IMR-90 (cell line): ENCODE measurements at regions not wholly inside any gene's neighbourhood (a gene's known extent, or its start where the extent isn't known, plus 50 kb on each side); places are given as distances from the start of the nearest gene placed in this dataset.

Experiments
- ATAC-seq: fragments of 200-7000 bp; cut with Tn5 transposase; 2 replicates; pipeline ENCODE4 v1.9.1; 2020; ENCODE audit warnings: low read depth, mild to moderate bottlenecking, moderate library complexity
- BruUV-seq: library from RNA; stranded (reverse); fragments of 400-500 nt; replicated peaks from 2 replicates; lab custom pipeline; 2021; lab: Mats Ljungman, UMichigan
- CTCF ChIA-PET: fragments of 300-600 bp; formaldehyde crosslinking; extraction: SDS; loops from one replicate; lab custom pipeline; 2021; ENCODE audit warnings: antibody characterized with exemption; lab: Yijun Ruan, JAX
- POLR2A ChIA-PET: fragments of 300-600 bp; sonication (Branson Sonifier 250); formaldehyde crosslinking; loops from one replicate; lab custom pipeline; 2022; ENCODE audit warnings: antibody characterized with exemption; ENCODE audit not compliant: unreplicated experiment; lab: Charles Lee
- DNase-seq: peaks from one replicate; pipeline ENCODE4 v3.0.0; 2013
- H2AFZ ChIP-seq: replicated peaks from 2 replicates; pipeline ENCODE3; 2013; ENCODE audit warnings: low read length, mild to moderate bottlenecking; ENCODE audit not compliant: poor library complexity
- H2AK5ac ChIP-seq: 2 replicates; pipeline ENCODE4 v1.6.1; 2013; ENCODE audit warnings: low read depth, low read length, inconsistent platforms
- H2AK9ac ChIP-seq: replicated peaks from 2 replicates; pipeline ENCODE3; 2013; ENCODE audit warnings: mild to moderate bottlenecking, low read depth, low read length, moderate library complexity; ENCODE audit not compliant: poor library complexity
- H2BK120ac ChIP-seq: 2 replicates; pipeline ENCODE4 v1.6.1; 2013; ENCODE audit warnings: low read depth, low read length, inconsistent platforms
- H2BK15ac ChIP-seq: 3 replicates; pipeline ENCODE4 v1.6.1; 2013; ENCODE audit warnings: low read depth, low read length, inconsistent platforms
- H2BK20ac ChIP-seq: 2 replicates; pipeline ENCODE4 v1.6.1; 2013; ENCODE audit warnings: low read depth, mild to moderate bottlenecking, inconsistent platforms, low read length, moderate library complexity
- H2BK5ac ChIP-seq: 2 replicates; pipeline ENCODE4 v1.6.1; 2013; ENCODE audit warnings: mild to moderate bottlenecking, low read depth, low read length, inconsistent platforms; ENCODE audit not compliant: poor library complexity, severe bottlenecking
- H3K14ac ChIP-seq: replicated peaks from 2 replicates; pipeline ENCODE4 v1.6.1; 2013; ENCODE audit warnings: low read depth, low read length, inconsistent platforms
- H3K18ac ChIP-seq: 2 replicates; pipeline ENCODE4 v1.6.1; 2013; ENCODE audit warnings: low read depth, low read length, control low read depth
- H3K23ac ChIP-seq: 2 replicates; pipeline ENCODE4 v1.6.1; 2013; ENCODE audit warnings: low read depth, low read length, inconsistent platforms
- H3K27ac ChIP-seq: 2 replicates; pipeline ENCODE4 v1.5.1; 2013; ENCODE audit warnings: mild to moderate bottlenecking, control low read depth, low read length; ENCODE audit not compliant: insufficient read depth
- H3K27me3 ChIP-seq: 2 replicates; pipeline ENCODE4 v1.6.1; 2013; ENCODE audit warnings: low read length; ENCODE audit not compliant: control insufficient read depth, insufficient read depth
- H3K36me3 ChIP-seq: 2 replicates; pipeline ENCODE4 v1.6.1; 2013; ENCODE audit warnings: low read length, mixed read lengths; ENCODE audit not compliant: control insufficient read depth, insufficient read depth
- H3K4ac ChIP-seq: 2 replicates; pipeline ENCODE4 v1.6.1; 2013; ENCODE audit warnings: low read depth, low read length, inconsistent platforms
- H3K4me1 ChIP-seq: 2 replicates; pipeline ENCODE4 v1.6.1; 2013; ENCODE audit warnings: low read length, mixed read lengths; ENCODE audit not compliant: control insufficient read depth, insufficient read depth
- H3K4me2 ChIP-seq: 2 replicates; pipeline ENCODE4 v1.6.1; 2013; ENCODE audit warnings: low read depth, mild to moderate bottlenecking, control low read depth, low read length, moderate library complexity
- H3K4me3 ChIP-seq: 2 replicates; pipeline ENCODE4 v1.5.1; 2013; ENCODE audit warnings: low read depth, mild to moderate bottlenecking, control low read depth, low read length, moderate library complexity; ENCODE audit not compliant: insufficient read depth
- H3K56ac ChIP-seq: 2 replicates; pipeline ENCODE4 v1.6.1; 2013; ENCODE audit warnings: low read length, inconsistent platforms; ENCODE audit not compliant: insufficient read depth; ENCODE audit errors: extremely low read depth
- H3K79me1 ChIP-seq, 2 experiments: 2 replicates each; pipeline ENCODE4 v1.6.1; 2013; ENCODE audit warnings: low read length in 2 of 2, inconsistent platforms in 1 of 2, low read depth in 1 of 2
- H3K9ac ChIP-seq: 2 replicates; pipeline ENCODE4 v1.6.1; 2013; ENCODE audit warnings: low read depth, low read length, control low read depth
- H3K9me1 ChIP-seq: 2 replicates; pipeline ENCODE4 v1.6.1; 2013; ENCODE audit warnings: low read length, inconsistent platforms; ENCODE audit not compliant: insufficient read depth
- H3K9me3 ChIP-seq: 2 replicates; pipeline ENCODE4 v1.6.1; 2013; ENCODE audit warnings: low read length; ENCODE audit not compliant: control insufficient read depth, insufficient read depth
- H4K20me1 ChIP-seq: 2 replicates; pipeline ENCODE4 v1.6.1; 2013; ENCODE audit warnings: low read length, inconsistent platforms; ENCODE audit not compliant: insufficient read depth
- H4K5ac ChIP-seq: 2 replicates; pipeline ENCODE4 v1.6.1; 2013; ENCODE audit warnings: mild to moderate bottlenecking, low read depth, low read length, control low read depth
- H4K8ac ChIP-seq, 2 experiments: 2 replicates each; pipeline ENCODE4 v1.6.1; 2013; ENCODE audit warnings: low read depth in 2 of 2, low read length in 2 of 2, control low read depth in 1 of 2, inconsistent platforms in 1 of 2
- H4K91ac ChIP-seq: 2 replicates; pipeline ENCODE4 v1.6.1; 2013; ENCODE audit warnings: low read depth, low read length, inconsistent platforms; ENCODE audit not compliant: insufficient read depth
- BHLHE40 ChIP-seq: fragments of 150-350 bp; IDR thresholded peaks from 2 replicates; pipeline ENCODE4 v1.6.1; 2016; ENCODE audit warnings: mild to moderate bottlenecking, low read depth, low read length
- CEBPB ChIP-seq: IDR thresholded peaks from 2 replicates; pipeline ENCODE4 v1.6.1; 2012; ENCODE audit warnings: low read depth, low read length, improper control_type of control experiment
- CHD1 ChIP-seq: IDR thresholded peaks from 2 replicates; pipeline ENCODE4 v1.6.1; 2012; ENCODE audit warnings: low read depth, low read length, improper control_type of control experiment
- FOS ChIP-seq: fragments of 150-350 bp; IDR thresholded peaks from 2 replicates; pipeline ENCODE4 v1.6.1; 2016; ENCODE audit warnings: low read depth, low read length
- MAFK ChIP-seq: IDR thresholded peaks from 2 replicates; pipeline ENCODE4 v1.6.1; 2012; ENCODE audit warnings: low read depth, low read length, improper control_type of control experiment
- MAZ ChIP-seq: IDR thresholded peaks from 2 replicates; pipeline ENCODE4 v1.6.1; 2012; ENCODE audit warnings: low read depth, mild to moderate bottlenecking, low read length, improper control_type of control experiment, moderate library complexity, borderline replicate concordance
- MXI1 ChIP-seq: IDR thresholded peaks from 2 replicates; pipeline ENCODE4 v1.6.1; 2012; ENCODE audit warnings: low read depth, mild to moderate bottlenecking, low read length, moderate library complexity, borderline replicate concordance
- NFE2L2 ChIP-seq: fragments of 150-350 bp; IDR thresholded peaks from 2 replicates; pipeline ENCODE4 v1.6.1; 2016; ENCODE audit warnings: low read depth, mild to moderate bottlenecking, low read length
- POLR2A ChIP-seq: IDR thresholded peaks from 2 replicates; pipeline ENCODE4 v1.6.1; 2012; ENCODE audit warnings: mild to moderate bottlenecking, low read depth, low read length
- RAD21 ChIP-seq: IDR thresholded peaks from 2 replicates; pipeline ENCODE4 v1.6.1; 2012; ENCODE audit warnings: low read length, improper control_type of control experiment
- RCOR1 ChIP-seq: IDR thresholded peaks from 2 replicates; pipeline ENCODE4 v1.6.1; 2012; ENCODE audit warnings: mild to moderate bottlenecking, low read length, improper control_type of control experiment; ENCODE audit not compliant: insufficient replicate concordance
- RFX5 ChIP-seq: IDR thresholded peaks from 2 replicates; pipeline ENCODE4 v1.8.0; 2012; ENCODE audit warnings: low read depth, mild to moderate bottlenecking, low read length, moderate library complexity
- SMC3 ChIP-seq: fragments of 150-350 bp; IDR thresholded peaks from 2 replicates; pipeline ENCODE4 v1.6.1; 2016; ENCODE audit warnings: low read depth, mild to moderate bottlenecking, antibody characterized with exemption, low read length, moderate library complexity
- WGBS, 2 experiments: methylation state at CpG; one replicate each; pipeline versions ENCODE4 v1.1.5 to v1.1.7; 2013; ENCODE audit warnings: missing lambda C conversion rate in 2 of 2; ENCODE audit not compliant: insufficient read length in 1 of 2; ENCODE audit errors: extremely low coverage in 2 of 2; 5-methylcytosine and 5-hydroxymethylcytosine counted together
- dilution Hi-C: fragments of 300-500 bp; cut with HindIII; formaldehyde crosslinking; loops from one replicate; pipeline ENCODE4 v1.14.3; 2018; ENCODE audit warnings: low sequenced_read_pairs; ENCODE audit not compliant: unreplicated experiment
- in situ Hi-C: fragments of 300-500 bp; cut with MboI; formaldehyde crosslinking; loops from 3 replicates; pipeline ENCODE4 v1.14.3; 2019; ENCODE audit warnings: low sequenced_read_pairs, inconsistent platforms, mixed read lengths
- intact Hi-C: fragments of 100-400 bp; cut with micrococcal nuclease; formaldehyde crosslinking; loops from 2 replicates; pipeline ENCODE4 v1.10.0; 2022
- TF ChIP-seq, protein P1 (sequence below): fragments of 150-350 bp; IDR thresholded peaks from 2 replicates; pipeline ENCODE4 v1.6.1; 2017; ENCODE audit warnings: mild to moderate bottlenecking, antibody characterized with exemption, low read length, low read depth
- TF ChIP-seq, protein P2 (sequence below): conservative IDR thresholded peaks from 2 replicates; pipeline ENCODE4 v1.5.1; 2012; ENCODE audit warnings: mild to moderate bottlenecking, low read depth, low read length, improper control_type of control experiment

DNA sequence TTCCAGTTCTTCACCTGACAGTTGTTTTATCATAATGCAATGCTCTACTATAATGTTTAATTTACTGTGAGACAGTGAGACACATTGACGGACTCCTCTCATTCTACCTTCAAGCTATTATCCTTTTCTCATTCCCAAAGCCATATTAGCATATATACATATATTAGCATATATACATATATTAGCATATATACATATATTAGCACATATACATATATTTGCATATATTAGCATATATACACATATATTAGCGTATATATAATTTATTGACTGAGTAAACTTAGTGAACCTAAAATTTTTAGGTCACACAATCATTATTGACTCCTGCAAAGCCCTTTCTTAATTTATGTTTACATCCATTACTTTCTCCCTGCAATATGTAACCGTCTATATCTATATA lies 555.0 kb upstream of the ADGRB3 start:
- no TSS peak for BruUV-seq
- Histone ChIP-seq H3K4me2 (no peak overlapping the region), H2AFZ (no peak overlapping the region), H3K79me1 (no peaks in the 10 kb centered on the region), H2AK5ac (no peak overlapping the region), H2BK20ac (no peak overlapping the region), H3K27ac (no peak overlapping the region), H3K9me3 (no peaks in the 10 kb centered on the region), H2AK9ac (no peak overlapping the region), H3K27me3 (no peaks in the 10 kb centered on the region), H3K4ac (no peak overlapping the region), H3K4me3 (no peak overlapping the region), H3K36me3 (no peaks in the 10 kb centered on the region), H3K56ac (no peak overlapping the region), H2BK5ac (no peak overlapping the region), H3K4me1 (no peaks in the 10 kb centered on the region), H4K5ac (no peak overlapping the region), H3K9ac (no peak overlapping the region), H2BK15ac (no peak overlapping the region), H4K91ac (no peak overlapping the region), H2BK120ac (no peak overlapping the region), H4K20me1 (no peaks in the 10 kb centered on the region), H3K18ac (no peak overlapping the region), H3K14ac (no peak overlapping the region), H3K9me1 (no peaks in the 10 kb centered on the region), H3K23ac (no peak overlapping the region), H4K8ac (no peak overlapping the region)
- no CpG with 5 or more reads among the region's 3 CpGs for whole genome bisulfite sequencing, 2 experiments
- intact Hi-C loops (no loop called here), dilution Hi-C loops (no loop called here), in situ Hi-C loops (no loop called here)
- CTCF ChIA-PET = no interaction called here
- DNase-seq (no peak), ATAC-seq (no peak)
- POLR2A ChIA-PET = no interaction called here
- no peak for TF ChIP-seq RFX5
- TF ChIP-seq RAD21 = no peak
- no peak for TF ChIP-seq MAZ
- no peak for TF ChIP-seq MXI1
- no peak for TF ChIP-seq CHD1
- TF ChIP-seq POLR2A = no peak
- TF ChIP-seq NFE2L2 = no peak
- TF ChIP-seq, protein P1, sequence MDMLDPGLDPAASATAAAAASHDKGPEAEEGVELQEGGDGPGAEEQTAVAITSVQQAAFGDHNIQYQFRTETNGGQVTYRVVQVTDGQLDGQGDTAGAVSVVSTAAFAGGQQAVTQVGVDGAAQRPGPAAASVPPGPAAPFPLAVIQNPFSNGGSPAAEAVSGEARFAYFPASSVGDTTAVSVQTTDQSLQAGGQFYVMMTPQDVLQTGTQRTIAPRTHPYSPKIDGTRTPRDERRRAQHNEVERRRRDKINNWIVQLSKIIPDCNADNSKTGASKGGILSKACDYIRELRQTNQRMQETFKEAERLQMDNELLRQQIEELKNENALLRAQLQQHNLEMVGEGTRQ = no peak
- TF ChIP-seq FOS = no peak
- TF ChIP-seq BHLHE40 = no peak
- no peak for TF ChIP-seq MAFK
- TF ChIP-seq SMC3 = no peak
- no peak for TF ChIP-seq RCOR1
- TF ChIP-seq, protein P2, sequence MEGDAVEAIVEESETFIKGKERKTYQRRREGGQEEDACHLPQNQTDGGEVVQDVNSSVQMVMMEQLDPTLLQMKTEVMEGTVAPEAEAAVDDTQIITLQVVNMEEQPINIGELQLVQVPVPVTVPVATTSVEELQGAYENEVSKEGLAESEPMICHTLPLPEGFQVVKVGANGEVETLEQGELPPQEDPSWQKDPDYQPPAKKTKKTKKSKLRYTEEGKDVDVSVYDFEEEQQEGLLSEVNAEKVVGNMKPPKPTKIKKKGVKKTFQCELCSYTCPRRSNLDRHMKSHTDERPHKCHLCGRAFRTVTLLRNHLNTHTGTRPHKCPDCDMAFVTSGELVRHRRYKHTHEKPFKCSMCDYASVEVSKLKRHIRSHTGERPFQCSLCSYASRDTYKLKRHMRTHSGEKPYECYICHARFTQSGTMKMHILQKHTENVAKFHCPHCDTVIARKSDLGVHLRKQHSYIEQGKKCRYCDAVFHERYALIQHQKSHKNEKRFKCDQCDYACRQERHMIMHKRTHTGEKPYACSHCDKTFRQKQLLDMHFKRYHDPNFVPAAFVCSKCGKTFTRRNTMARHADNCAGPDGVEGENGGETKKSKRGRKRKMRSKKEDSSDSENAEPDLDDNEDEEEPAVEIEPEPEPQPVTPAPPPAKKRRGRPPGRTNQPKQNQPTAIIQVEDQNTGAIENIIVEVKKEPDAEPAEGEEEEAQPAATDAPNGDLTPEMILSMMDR = no peak
- no peak for TF ChIP-seq CEBPB
